Ishikawa (cell line): ENCODE measurements at regions not wholly inside any gene's neighbourhood (a gene's known extent, or its start where the extent isn't known, plus 50 kb on each side); places are given as distances from the start of the nearest gene placed in this dataset.

Experiments used
- CEBPB ChIP-seq: IDR thresholded peaks from 2 replicates; pipeline ENCODE4 v1.6.1; 2012
- CREB1 ChIP-seq: IDR thresholded peaks from 2 replicates; pipeline ENCODE4 v1.6.1; 2012; ENCODE audit warnings: low read depth
- EGR1 ChIP-seq: IDR thresholded peaks from 2 replicates; pipeline ENCODE4 v1.6.1; 2012
- EP300 ChIP-seq: IDR thresholded peaks from 2 replicates; pipeline ENCODE4 v1.6.1; 2012; ENCODE audit warnings: borderline replicate concordance
- MAX ChIP-seq: IDR thresholded peaks from 2 replicates; pipeline ENCODE4 v1.6.1; 2012
- RAD21 ChIP-seq: IDR thresholded peaks from 2 replicates; pipeline ENCODE4 v1.6.1; 2012; ENCODE audit warnings: low read depth
- REST ChIP-seq: IDR thresholded peaks from 2 replicates; pipeline ENCODE4 v1.6.1; 2012; ENCODE audit warnings: low read depth, mild to moderate bottlenecking
- TCF12 ChIP-seq: IDR thresholded peaks from 2 replicates; pipeline ENCODE4 v1.6.1; 2012; ENCODE audit warnings: low read depth

DNA sequence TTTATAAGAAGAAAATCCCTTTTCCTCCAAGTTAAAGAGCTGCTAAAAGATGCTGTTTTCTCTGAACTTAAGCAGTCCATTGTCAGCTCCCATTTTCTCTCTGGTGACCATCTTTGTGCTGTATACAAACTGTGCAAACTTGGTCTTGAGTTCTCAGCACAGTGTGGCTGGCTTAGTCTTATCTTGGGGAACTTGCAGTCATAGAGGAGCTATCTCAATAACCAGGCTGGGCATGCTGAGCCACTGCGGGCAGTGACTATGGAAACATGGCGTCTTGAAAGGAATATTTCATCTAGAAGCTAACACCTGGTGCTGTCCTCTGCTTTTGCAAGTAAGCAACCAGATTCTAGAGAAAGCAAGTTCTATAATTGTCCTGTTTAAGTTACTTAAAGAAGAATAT, 1334.4 kb upstream of the CELF4 start:
- TF ChIP-seq MAX (no peak), RAD21 (no peak), TCF12 (no peak), REST (no peak), EP300 (no peak), CREB1 (no peak), CEBPB (no peak), EGR1 (no peak)
